Mucosa of rectum (tissue), 2 donors: ENCODE measurements at regions not wholly inside any gene's neighbourhood (a gene's known extent, or its start where the extent isn't known, plus 50 kb on each side); places are given as distances from the start of the nearest gene placed in this dataset.
"Not testable (repeated sequence)": the region's sequence is repeated elsewhere in the genome, so short reads cannot be mapped to it uniquely, and the experiment has no call there.

Experiments
- H3K27ac ChIP-seq, 2 donors: one replicate each; pipeline ENCODE4 v1.7.0; 2013; ENCODE audit warnings: inconsistent platforms in 2 of 2, low read depth in 2 of 2, low read length in 2 of 2
- H3K27me3 ChIP-seq, 2 donors: one replicate each; pipeline ENCODE4 v1.7.0; 2013; ENCODE audit warnings: low read length in 2 of 2; ENCODE audit not compliant: control insufficient read depth in 2 of 2, insufficient read depth in 2 of 2
- H3K36me3 ChIP-seq, 2 donors: one replicate each; pipeline ENCODE4 v1.7.0; 2013; ENCODE audit warnings: low read length in 2 of 2; ENCODE audit not compliant: control insufficient read depth in 2 of 2, insufficient read depth in 2 of 2
- H3K4me1 ChIP-seq, 2 donors: one replicate each; pipeline ENCODE4 v1.7.0; 2013; ENCODE audit warnings: low read length in 2 of 2, mild to moderate bottlenecking in 1 of 2; ENCODE audit not compliant: control insufficient read depth in 2 of 2, insufficient read depth in 2 of 2
- H3K4me3 ChIP-seq, 2 donors: one replicate each; pipeline ENCODE4 v1.7.0; 2013; ENCODE audit warnings: low read length in 2 of 2
- H3K9ac ChIP-seq, 2 donors: one replicate each; pipeline ENCODE4 v1.7.0; 2013; ENCODE audit warnings: low read length in 2 of 2, low read depth in 1 of 2, mild to moderate bottlenecking in 1 of 2
- H3K9me3 ChIP-seq, 2 donors: one replicate each; pipeline ENCODE4 v1.7.0; 2013; ENCODE audit warnings: low read length in 2 of 2; ENCODE audit not compliant: control insufficient read depth in 2 of 2
- donor health status: healthy.
- donor health status: Normal muscosa, but diverticular disease.

DNA sequence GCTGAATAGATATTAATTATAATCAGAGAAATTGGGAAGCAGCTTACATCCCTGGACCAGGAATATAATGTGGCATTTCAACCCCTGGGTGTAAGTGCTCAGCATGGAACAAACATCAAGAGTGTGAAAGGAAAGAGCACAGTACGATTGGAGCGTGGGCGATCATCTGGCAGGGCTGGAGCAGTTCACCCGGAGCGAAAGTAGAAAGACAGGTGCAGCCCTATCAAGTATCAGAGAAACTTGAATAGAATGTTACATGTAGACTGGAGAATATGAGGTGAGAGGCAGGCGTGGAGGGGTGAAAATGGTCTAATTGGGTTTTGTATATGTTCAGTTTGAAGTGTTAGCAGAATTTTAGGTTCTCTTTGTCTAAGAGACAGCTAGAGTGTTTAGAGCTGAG lies 303.0 kb downstream of the MDFIC start:
- Histone ChIP-seq H3K36me3 (no peaks in the 10 kb centered on the region), H3K27me3 (no peaks in the 10 kb centered on the region), H3K4me1 (no peaks in the 10 kb centered on the region), H3K9ac (no peak overlapping the region), H3K4me3 (no peak overlapping the region), H3K9me3 (no peaks in the 10 kb centered on the region), H3K27ac (no peak overlapping the region)

DNA sequence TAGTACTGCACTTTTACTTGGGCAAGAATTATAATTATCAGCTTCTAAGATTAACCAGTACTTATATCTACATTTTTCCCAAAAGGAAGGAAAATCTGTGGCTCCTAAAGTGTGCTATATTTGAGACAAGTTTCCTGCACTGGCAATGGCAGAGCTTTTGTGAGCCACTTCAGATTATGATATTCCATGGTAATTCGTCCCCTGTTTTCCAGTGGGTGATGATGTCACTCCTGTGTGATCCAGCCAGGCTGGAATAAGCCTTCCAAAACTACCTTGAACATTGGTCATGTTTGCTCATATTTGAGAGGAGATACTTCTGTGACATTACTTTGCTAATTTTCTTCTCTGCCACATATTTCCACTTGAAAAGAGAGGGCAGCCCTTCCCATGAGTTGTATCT lies 302.1 kb downstream of the MDFIC start:
- Histone ChIP-seq H3K9me3 (no peaks in the 10 kb centered on the region), H3K4me3 (no peak overlapping the region), H3K9ac (no peak overlapping the region), H3K27me3 (no peaks in the 10 kb centered on the region), H3K36me3 (no peaks in the 10 kb centered on the region), H3K4me1 (no peaks in the 10 kb centered on the region), H3K27ac (no peak overlapping the region)

DNA sequence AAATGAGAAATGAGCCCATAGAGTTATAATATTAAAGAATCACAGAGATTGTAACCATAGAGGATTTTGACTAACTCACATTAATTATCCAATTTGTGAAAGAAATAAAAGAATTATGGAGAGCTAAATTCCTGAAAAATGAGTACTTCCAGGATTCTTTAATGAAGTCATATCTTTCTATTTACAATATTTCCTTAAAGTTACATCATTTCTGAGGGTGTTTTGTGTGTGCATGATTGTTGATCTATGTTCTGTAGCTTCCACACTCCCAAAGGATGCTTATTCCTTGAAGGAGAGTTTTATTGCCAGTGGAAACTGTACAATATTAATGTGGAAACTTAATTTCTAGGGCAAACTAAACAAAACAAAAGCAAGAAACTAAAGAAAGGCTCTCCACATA lies 299.6 kb downstream of the MDFIC start:
- H3K36me3 ChIP-seq = no peaks in the 10 kb centered on the region
- H3K27me3 ChIP-seq = no peaks in the 10 kb centered on the region
- no peak overlapping the region for H3K4me3 ChIP-seq
- H3K9me3 ChIP-seq = no peaks in the 10 kb centered on the region
- no peak overlapping the region for H3K27ac ChIP-seq
- H3K9ac ChIP-seq = no peak overlapping the region
- no peaks in the 10 kb centered on the region for H3K4me1 ChIP-seq

DNA sequence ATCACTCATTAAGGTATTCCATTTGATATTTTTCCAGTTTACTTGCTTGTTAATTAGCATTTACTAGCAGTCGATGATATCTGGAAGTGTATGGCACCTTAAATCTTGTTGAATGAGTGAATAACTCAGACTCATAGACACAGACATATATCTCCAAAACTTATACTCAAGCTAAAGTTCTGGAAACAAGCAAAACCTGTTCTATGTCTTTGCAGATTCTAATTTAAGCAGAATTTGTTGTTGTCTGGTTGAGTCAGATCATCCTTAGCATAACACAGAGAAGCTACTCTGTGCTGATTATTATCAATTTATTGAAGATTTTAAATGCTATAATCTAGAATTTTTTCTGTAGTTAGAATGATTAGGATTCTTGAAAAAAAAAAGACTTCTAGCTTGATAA lies 296.2 kb downstream of the MDFIC start:
- Histone ChIP-seq H3K9ac (no peak overlapping the region), H3K4me3 (no peak overlapping the region), H3K9me3 (no peaks in the 10 kb centered on the region), H3K4me1 (no peaks in the 10 kb centered on the region), H3K36me3 (no peaks in the 10 kb centered on the region), H3K27me3 (no peaks in the 10 kb centered on the region), H3K27ac (no peak overlapping the region)

DNA sequence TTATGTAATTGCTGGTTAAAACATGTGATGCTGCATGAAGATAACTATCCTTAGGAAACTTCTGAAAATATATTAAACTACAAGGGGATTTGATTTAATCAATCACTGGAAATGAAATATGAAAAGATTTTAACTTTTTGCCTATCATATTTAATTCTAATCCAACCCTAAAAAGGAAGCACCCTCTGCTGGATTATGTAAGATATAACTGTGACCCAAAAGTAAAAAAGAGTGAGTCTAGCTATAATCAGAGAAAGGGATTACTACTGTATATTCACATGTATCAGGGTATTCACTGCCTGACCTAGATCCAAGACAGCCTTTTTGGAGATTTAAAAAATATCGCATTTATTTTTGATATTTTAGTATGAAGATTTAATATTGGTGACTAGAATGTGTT lies 295.5 kb downstream of the MDFIC start:
- no peaks in the 10 kb centered on the region for H3K36me3 ChIP-seq
- no peak overlapping the region for H3K9ac ChIP-seq
- H3K9me3 ChIP-seq = no peaks in the 10 kb centered on the region
- H3K4me1 ChIP-seq = no peaks in the 10 kb centered on the region
- H3K27ac ChIP-seq = no peak overlapping the region
- no peaks in the 10 kb centered on the region for H3K27me3 ChIP-seq
- no peak overlapping the region for H3K4me3 ChIP-seq

DNA sequence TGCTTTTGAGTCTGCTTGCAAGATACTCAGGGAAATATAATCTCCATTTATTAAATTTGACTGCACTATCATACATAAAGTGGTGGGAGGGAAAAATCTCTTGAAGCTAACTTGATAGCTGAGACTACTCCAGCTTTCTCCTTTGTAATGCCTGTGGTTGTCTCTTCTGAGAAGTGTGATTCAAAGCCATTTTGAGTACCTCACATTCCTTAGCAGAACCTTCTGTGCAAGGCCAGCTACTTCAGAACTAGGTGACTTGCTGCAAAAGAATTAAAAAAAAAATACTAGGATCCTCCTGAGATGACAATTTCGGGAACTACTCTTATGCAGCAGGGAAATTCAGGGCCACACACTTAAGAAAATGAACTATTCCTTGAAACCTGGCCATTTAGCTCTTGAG lies 294.8 kb downstream of the MDFIC start:
- Histone ChIP-seq H3K27ac (no peak overlapping the region), H3K9me3 (no peaks in the 10 kb centered on the region), H3K4me3 (no peak overlapping the region), H3K4me1 (no peaks in the 10 kb centered on the region), H3K27me3 (no peaks in the 10 kb centered on the region), H3K36me3 (no peaks in the 10 kb centered on the region), H3K9ac (no peak overlapping the region)

DNA sequence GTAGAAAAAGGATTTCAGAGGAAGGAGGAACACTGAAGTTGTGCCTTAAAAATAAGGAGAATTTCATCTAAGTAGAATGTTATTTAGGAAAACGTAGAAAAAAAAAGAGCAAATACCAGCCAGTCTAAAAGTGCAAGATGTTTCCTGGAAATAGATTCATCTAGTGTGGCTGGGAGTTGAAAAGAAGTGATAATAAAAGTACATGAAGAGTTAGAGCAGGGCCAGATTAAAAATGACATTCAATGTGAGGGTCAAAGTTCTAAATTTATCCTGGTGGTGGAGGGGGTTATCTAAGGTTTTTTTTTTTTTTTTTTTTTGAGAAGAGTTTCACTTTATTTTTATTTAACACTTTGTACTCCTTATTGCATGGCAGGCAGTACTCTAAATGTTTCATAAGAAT lies 289.3 kb downstream of the MDFIC start:
- Histone ChIP-seq H3K9ac (no peak overlapping the region), H3K27me3 (no peaks in the 10 kb centered on the region), H3K9me3 (no peaks in the 10 kb centered on the region), H3K27ac (no peak overlapping the region), H3K4me1 (no peaks in the 10 kb centered on the region), H3K36me3 (no peaks in the 10 kb centered on the region), H3K4me3 (no peak overlapping the region)

DNA sequence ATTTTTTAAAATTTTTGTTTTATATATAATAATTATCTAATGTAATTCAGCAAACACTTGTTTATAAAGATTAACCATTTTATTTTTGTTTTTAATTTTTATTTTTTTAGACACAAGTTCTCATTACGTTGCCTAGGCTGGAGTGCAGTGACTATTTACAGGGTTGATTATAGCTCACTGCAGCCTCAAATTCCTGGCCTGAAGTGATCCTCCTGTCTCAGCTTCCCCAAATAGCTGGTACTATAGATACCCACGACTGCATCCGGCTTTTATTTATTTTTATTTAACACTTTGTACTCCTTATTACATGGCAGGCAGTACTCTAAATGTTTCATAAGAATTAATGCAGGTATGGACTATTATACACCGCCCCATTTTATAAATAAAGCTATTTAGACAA lies 288.7 kb downstream of the MDFIC start:
- H3K4me1 ChIP-seq = no peaks in the 10 kb centered on the region
- no peaks in the 10 kb centered on the region for H3K36me3 ChIP-seq
- no peak overlapping the region for H3K4me3 ChIP-seq
- no peak overlapping the region for H3K27ac ChIP-seq
- H3K9me3 ChIP-seq = no peaks in the 10 kb centered on the region
- H3K9ac ChIP-seq = no peak overlapping the region
- no peaks in the 10 kb centered on the region for H3K27me3 ChIP-seq

DNA sequence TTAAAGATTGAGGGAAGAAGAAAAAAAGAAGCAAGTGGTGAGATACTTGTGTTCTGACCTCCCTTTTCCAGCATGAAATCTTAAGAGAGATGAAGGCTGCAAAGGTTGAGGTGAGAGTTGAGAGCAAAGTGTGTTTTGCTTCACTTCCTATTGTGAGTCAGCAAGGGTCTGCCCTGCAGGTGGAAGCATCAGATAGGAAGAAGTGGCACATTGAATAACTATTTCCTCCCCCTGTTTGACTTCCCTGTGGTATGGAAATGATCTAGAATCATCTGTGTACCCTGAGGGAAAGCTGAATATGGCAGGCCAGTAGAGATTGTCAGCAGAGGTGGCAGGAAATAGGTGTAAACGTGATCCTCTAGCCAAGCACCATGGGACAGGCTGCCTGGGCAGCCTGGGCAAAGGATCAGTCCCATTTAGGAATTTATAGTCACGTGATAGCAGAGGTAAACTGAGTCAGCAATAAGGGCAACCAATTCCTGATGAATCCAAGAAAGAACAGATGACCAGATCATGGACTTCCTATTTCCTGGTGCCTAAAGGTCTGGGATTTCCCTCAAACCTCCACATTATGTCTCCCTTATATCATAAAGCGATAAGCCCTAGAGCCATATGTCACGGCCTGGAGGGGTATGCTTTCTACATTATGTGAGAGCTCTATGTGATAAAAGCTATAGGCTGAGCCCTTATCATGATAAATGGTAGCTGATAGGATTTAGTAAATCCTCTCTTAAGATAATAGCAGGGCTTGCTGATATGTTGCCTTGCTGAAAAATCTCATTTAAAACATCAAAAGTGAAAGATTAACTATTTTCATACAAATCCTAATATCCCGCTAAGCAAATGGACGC lies 287.0 kb downstream of the MDFIC start:
- Histone ChIP-seq H3K9ac (no peak overlapping the region), H3K27me3 (no peaks in the 10 kb centered on the region)

DNA sequence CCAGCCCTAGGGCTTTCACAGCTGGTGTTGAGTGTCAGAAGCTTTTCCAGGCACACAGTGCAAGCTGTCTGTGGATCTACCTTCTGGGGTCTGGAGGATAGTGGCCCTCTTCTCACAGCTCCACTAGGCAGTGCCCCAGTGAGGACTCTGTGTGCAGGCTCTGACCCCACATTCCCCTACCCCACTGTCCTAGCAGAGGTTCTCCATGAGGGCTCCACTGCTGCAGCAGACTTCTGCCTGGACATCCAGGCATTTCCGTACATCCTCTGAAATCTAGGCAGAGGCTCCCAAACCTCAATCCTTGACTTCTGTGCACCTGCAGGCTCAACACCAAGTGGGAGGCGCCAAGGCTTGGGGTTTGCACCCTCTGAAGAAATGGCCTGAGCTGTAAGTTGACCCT lies 284.5 kb downstream of the MDFIC start:
- not testable (repeated sequence) for H3K27ac ChIP-seq, H3K4me3 ChIP-seq, H3K36me3 ChIP-seq, H3K4me1 ChIP-seq, H3K9me3 ChIP-seq, H3K9ac ChIP-seq, H3K27me3 ChIP-seq

More for the DNA sequence above, 287.0 kb downstream of the MDFIC start:
- Histone ChIP-seq H3K27ac (no peak overlapping the region), H3K9me3 (no peaks in the 10 kb centered on the region), H3K4me1 (no peaks in the 10 kb centered on the region), H3K36me3 (no peaks in the 10 kb centered on the region), H3K4me3 (no peak overlapping the region)
